ENCODE measurements at regions not wholly inside any gene's neighbourhood (a gene's known extent, or its start where the extent isn't known, plus 50 kb on each side); places are given as distances from the start of the nearest gene placed in this dataset.

DNA sequence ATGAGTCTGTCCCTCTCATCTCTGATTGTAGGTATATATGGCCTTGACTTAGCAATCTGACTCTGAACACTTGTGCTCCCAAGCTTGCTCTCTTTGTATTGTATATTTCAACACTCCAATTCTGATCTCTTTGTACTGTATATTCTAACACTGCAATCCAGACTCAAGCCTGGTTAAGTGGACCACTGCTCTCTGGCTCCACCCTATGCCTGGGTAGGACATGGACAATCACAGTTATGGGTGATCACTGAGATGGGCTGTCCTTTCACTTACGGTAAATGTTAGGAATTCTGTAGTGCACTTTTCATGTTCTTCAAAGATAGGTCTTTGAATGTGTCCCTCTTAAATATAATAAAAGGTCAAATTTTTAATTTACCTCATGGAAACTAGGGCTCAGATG is 165.1 kb downstream of the TLR4 start:
- DNase-seq (ENCODE audit: low spot score, unreplicated experiment) = no peak

DNA sequence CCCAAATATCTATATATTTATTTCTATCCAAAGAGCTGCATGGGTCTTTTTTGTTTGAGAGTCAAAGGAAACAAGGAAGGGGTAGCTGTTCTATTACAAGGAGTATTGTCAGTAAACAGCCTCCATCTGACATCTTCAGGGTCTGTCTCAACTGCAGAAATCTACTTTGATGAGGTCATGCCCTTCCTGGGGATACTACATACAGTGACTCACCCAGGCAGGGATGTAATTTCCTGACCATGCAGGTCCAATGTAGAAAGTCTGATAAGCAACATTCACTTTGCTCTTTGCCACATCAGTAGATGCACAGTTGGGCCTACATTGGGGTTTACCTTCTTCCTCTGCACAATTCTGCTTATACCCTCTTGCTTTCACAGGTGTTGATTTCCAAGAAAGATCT is 165.5 kb downstream of the TLR4 start:
- H3K36me3 Mint-ChIP-seq (ENCODE audit: insufficient read depth) = no peaks in the 10 kb centered on the region
- no peak for DNase-seq (ENCODE audit: low spot score, unreplicated experiment)
- H3K27ac Mint-ChIP-seq = no peak overlapping the region
- TF ChIP-seq, protein P1, sequence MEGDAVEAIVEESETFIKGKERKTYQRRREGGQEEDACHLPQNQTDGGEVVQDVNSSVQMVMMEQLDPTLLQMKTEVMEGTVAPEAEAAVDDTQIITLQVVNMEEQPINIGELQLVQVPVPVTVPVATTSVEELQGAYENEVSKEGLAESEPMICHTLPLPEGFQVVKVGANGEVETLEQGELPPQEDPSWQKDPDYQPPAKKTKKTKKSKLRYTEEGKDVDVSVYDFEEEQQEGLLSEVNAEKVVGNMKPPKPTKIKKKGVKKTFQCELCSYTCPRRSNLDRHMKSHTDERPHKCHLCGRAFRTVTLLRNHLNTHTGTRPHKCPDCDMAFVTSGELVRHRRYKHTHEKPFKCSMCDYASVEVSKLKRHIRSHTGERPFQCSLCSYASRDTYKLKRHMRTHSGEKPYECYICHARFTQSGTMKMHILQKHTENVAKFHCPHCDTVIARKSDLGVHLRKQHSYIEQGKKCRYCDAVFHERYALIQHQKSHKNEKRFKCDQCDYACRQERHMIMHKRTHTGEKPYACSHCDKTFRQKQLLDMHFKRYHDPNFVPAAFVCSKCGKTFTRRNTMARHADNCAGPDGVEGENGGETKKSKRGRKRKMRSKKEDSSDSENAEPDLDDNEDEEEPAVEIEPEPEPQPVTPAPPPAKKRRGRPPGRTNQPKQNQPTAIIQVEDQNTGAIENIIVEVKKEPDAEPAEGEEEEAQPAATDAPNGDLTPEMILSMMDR (IDR thresholded peaks at IDR 0.05; ENCODE audit: unreplicated experiment) = no peak
- no peak overlapping the region for H3K4me3 Mint-ChIP-seq (ENCODE audit: low read depth)
- no peaks in the 10 kb centered on the region for H3K4me1 Mint-ChIP-seq (ENCODE audit: low read depth)
- peaks cover 9% of the 10 kb centered on the region for H3K27me3 Mint-ChIP-seq
- H3K9me3 Mint-ChIP-seq (ENCODE audit: low read depth) = no peaks in the 10 kb centered on the region

More for the DNA sequence above, 165.1 kb downstream of the TLR4 start:
- H3K9me3 Mint-ChIP-seq (ENCODE audit: low read depth) = no peaks in the 10 kb centered on the region
- peaks cover 9% of the 10 kb centered on the region for H3K27me3 Mint-ChIP-seq
- no peaks in the 10 kb centered on the region for H3K4me1 Mint-ChIP-seq (ENCODE audit: low read depth)
- TF ChIP-seq, protein P1 (IDR thresholded peaks at IDR 0.05; ENCODE audit: unreplicated experiment) = no peak
- no peak overlapping the region for H3K27ac Mint-ChIP-seq
- H3K36me3 Mint-ChIP-seq (ENCODE audit: insufficient read depth) = no peaks in the 10 kb centered on the region
- no peak overlapping the region for H3K4me3 Mint-ChIP-seq (ENCODE audit: low read depth)

DNA sequence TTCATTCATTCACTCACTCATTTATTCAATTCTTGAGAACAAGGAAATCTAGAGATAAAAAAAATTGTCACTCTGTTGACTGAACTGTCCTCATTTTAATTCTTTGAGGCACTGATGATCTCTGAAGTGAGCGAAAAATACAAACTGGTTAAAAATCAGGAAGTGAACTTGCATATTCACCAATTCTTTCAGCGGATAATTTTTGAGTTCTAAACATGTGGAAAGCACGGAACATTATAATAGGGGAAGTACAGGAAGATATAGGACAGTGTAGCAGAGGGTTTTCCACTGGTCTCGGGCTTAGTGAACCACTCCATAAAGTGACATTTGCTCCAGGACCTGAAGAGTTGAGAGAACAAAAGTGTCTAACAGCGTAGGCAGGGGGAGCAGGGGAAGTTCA is 169.5 kb downstream of the TLR4 start:
- no peak overlapping the region for H3K4me3 Mint-ChIP-seq (ENCODE audit: low read depth)
- DNase-seq (ENCODE audit: low spot score, unreplicated experiment) = no peak
- H3K9me3 Mint-ChIP-seq (ENCODE audit: low read depth) = peaks cover 4% of the 10 kb centered on the region
- no peaks in the 10 kb centered on the region for H3K4me1 Mint-ChIP-seq (ENCODE audit: low read depth)
- peaks cover 6% of the 10 kb centered on the region for H3K27me3 Mint-ChIP-seq
- H3K36me3 Mint-ChIP-seq (ENCODE audit: insufficient read depth) = no peaks in the 10 kb centered on the region
- TF ChIP-seq, protein P1 (IDR thresholded peaks at IDR 0.05; ENCODE audit: unreplicated experiment) = no peak
- H3K27ac Mint-ChIP-seq = no peak overlapping the region

DNA sequence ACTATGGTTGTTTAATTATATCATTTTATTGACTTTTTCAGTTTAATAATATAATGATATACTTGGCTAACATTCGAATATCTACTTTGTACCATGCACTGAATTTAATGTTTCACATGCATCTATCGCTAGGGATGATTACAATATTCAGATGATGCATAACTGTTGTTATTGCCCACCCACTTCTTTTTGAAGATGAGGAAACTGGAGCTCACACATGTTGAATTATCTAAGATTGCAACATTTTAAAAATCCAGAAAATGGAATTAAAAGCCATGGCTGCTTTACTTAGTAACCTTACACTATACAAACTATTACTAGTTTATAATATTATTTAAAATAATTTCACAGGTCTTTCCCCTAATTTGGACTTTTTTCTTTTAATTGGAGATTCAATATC is 171.7 kb downstream of the TLR4 start:
- Mint-ChIP-seq H3K4me1 (ENCODE audit: low read depth) (no peaks in the 10 kb centered on the region), H3K4me3 (ENCODE audit: low read depth) (no peak overlapping the region), H3K9me3 (ENCODE audit: low read depth) (peaks cover 4% of the 10 kb centered on the region), H3K27me3 (peaks cover 6% of the 10 kb centered on the region), H3K27ac (no peak overlapping the region), H3K36me3 (ENCODE audit: insufficient read depth) (no peaks in the 10 kb centered on the region)
- TF ChIP-seq, protein P1 (IDR thresholded peaks at IDR 0.05; ENCODE audit: unreplicated experiment) = no peak
- DNase-seq (ENCODE audit: low spot score, unreplicated experiment) = no peak

DNA sequence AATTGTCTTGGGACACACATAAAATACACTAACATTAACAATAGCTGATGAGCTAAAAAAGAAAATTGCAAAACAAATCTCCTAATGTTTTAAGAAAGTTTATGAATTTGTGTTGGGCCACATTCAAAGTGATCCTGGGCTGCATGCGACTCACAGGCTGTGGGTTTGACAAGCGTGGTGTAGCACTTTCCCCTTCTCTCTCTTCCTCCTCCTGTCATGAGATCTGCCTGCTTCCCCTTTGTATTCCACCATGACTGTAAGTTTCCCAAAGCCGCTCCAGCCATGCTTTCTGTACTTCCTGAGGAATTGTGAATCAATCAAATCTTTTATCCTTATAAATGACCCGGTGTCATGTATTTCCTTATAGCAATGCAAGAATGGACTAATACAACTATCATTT is 178.0 kb downstream of the TLR4 start:
- no peak for DNase-seq (ENCODE audit: low spot score, unreplicated experiment)
- no peak overlapping the region for H3K27ac Mint-ChIP-seq
- TF ChIP-seq, protein P1 (IDR thresholded peaks at IDR 0.05; ENCODE audit: unreplicated experiment) = no peak
- no peaks in the 10 kb centered on the region for H3K36me3 Mint-ChIP-seq (ENCODE audit: insufficient read depth)
- H3K27me3 Mint-ChIP-seq = no peaks in the 10 kb centered on the region
- peaks cover 4% of the 10 kb centered on the region for H3K9me3 Mint-ChIP-seq (ENCODE audit: low read depth)
- H3K4me1 Mint-ChIP-seq (ENCODE audit: low read depth) = peaks cover 11% of the 10 kb centered on the region
- H3K4me3 Mint-ChIP-seq (ENCODE audit: low read depth) = no peak overlapping the region

All from progenitor cell of endocrine pancreas (in vitro differentiated cells).